Vagina (tissue), 2 donors: ENCODE measurements at regions not wholly inside any gene's neighbourhood (a gene's known extent, or its start where the extent isn't known, plus 50 kb on each side); places are given as distances from the start of the nearest gene placed in this dataset.

Experiments
- DNase-seq, 2 donors: peaks; one replicate each; pipeline ENCODE4 v3.0.0-alpha.2; 2017; ENCODE audit errors: extremely low spot score in 2 of 2
- H3K27ac ChIP-seq: fragments of 200-600 bp; sonication (generic); one replicate; pipeline ENCODE4 v1.5.1; 2019
- H3K27me3 ChIP-seq: fragments of 200-600 bp; sonication (generic); one replicate; pipeline ENCODE4 v1.5.1; 2019
- H3K36me3 ChIP-seq, 2 donors: fragments of 200-600 bp; sonication (generic); one replicate each; pipeline ENCODE4 v1.5.1; 2017 to 2019
- H3K4me1 ChIP-seq: fragments of 200-600 bp; sonication (generic); one replicate; pipeline ENCODE4 v1.5.1; 2019
- H3K4me3 ChIP-seq, 2 donors: fragments of 200-600 bp; sonication (generic); 1 replicate in 1 of 2; 2 replicates in 1 of 2; pipeline ENCODE4 v1.5.1; 2016 to 2019
- H3K9me3 ChIP-seq: fragments of 200-600 bp; sonication (generic); one replicate; pipeline ENCODE4 v1.5.1; 2019
- POLR2A ChIP-seq, 2 donors: fragments of 450-650 bp; IDR thresholded peaks; one replicate each; pipeline ENCODE4 v1.6.1; 2017; ENCODE audit warnings: antibody characterized with exemption in 2 of 2, mild to moderate bottlenecking in 2 of 2, moderate library complexity in 2 of 2
- POLR2AphosphoS5 ChIP-seq, 2 donors: sonication (generic); formaldehyde crosslinking; IDR thresholded peaks; one replicate each; pipeline ENCODE4 v1.9.0; 2017; ENCODE audit warnings: antibody characterized with exemption in 2 of 2, mild to moderate bottlenecking in 2 of 2, low read depth in 1 of 2; ENCODE audit not compliant: insufficient read depth in 1 of 2
- intact Hi-C: fragments of 100-400 bp; cut with DNase I; formaldehyde crosslinking; loops from one replicate; pipeline ENCODE4 v1.15.1; 2023
- TF ChIP-seq, protein P1 (sequence below), 3 experiments: fragments of 450-650 bp in 2 of 3; fragments of 200-600 bp in 1 of 3; sonication (generic) in 1 of 3; IDR thresholded peaks; one replicate each; pipeline ENCODE4 v1.5.1; 2017 to 2019; ENCODE audit warnings: antibody characterized with exemption in 3 of 3, mild to moderate bottlenecking in 2 of 3, moderate library complexity in 2 of 3

DNA sequence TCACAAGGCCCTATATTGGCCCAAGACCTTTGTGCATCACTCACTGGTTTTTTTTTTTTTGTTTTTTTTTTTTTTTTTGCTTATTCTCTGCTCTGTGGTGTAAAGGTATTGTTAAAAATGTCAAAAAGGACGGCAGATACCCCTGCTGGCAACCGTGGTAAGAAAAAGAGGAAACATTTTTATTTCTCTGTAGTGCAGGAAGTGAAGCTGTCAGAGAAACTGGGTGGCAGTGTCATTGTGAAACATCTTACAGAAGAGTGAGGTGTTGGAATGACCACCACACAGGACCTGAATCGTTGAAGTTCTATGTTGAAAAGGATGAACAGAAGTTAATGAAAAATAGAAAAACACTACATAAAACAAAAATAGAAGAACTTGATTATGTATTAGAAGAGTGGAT, 346.4 kb downstream of the FGF9 start:
- TF ChIP-seq, protein P1, sequence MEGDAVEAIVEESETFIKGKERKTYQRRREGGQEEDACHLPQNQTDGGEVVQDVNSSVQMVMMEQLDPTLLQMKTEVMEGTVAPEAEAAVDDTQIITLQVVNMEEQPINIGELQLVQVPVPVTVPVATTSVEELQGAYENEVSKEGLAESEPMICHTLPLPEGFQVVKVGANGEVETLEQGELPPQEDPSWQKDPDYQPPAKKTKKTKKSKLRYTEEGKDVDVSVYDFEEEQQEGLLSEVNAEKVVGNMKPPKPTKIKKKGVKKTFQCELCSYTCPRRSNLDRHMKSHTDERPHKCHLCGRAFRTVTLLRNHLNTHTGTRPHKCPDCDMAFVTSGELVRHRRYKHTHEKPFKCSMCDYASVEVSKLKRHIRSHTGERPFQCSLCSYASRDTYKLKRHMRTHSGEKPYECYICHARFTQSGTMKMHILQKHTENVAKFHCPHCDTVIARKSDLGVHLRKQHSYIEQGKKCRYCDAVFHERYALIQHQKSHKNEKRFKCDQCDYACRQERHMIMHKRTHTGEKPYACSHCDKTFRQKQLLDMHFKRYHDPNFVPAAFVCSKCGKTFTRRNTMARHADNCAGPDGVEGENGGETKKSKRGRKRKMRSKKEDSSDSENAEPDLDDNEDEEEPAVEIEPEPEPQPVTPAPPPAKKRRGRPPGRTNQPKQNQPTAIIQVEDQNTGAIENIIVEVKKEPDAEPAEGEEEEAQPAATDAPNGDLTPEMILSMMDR (IDR thresholded peaks at IDR 0.05), result no peak
- TF ChIP-seq POLR2AphosphoS5 (IDR thresholded peaks at IDR 0.05; ENCODE audit: insufficient read depth in 1 of 2, low read depth in 1 of 2) (no peak), POLR2A (IDR thresholded peaks at IDR 0.05) (no peak)
- H3K4me3 ChIP-seq, result no peak overlapping the region
- DNase-seq, result no peak
- no peaks in the 10 kb centered on the region for H3K27me3 ChIP-seq
- H3K27ac ChIP-seq, result no peak overlapping the region
- no peaks in the 10 kb centered on the region for H3K36me3 ChIP-seq
- no peaks in the 10 kb centered on the region for H3K9me3 ChIP-seq
- intact Hi-C loops, result no loop called here
- H3K4me1 ChIP-seq, result no peaks in the 10 kb centered on the region

DNA sequence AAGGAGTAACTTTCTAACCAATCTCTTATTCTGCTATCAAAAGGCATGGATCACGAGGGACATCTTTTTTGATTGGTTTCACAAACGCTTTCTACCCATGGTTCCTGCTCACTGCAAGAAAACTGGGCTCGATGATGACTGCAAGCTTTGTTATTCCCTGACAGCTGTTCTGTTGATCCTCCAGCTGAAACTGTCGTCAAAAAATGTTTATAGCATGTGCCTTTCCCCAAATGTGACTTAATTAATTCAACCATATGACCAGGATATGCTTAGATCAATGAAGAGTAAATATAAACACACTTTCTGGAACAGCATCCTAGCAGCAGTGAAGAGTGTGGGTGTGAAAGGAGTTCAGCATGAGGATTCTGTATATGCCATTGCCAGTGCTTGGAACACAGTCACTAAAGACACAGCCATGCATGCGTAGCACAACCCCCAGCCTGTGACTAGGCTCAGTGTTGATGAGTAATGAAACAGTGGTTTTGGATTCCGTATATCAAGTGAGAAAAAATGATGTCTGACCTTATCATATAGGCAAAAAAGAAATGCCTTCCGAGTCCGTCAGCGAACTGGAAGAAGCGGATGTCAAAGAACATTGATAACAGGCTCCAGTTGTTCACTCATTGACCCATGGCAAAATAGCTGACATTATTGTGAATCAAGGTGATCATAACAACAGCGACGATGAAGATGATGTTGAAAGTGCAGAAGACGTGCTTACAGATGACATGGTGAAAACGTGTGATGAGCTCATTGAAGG, 347.4 kb downstream of the FGF9 start:
- DNase-seq, result no peak
- no peak overlapping the region for H3K27ac ChIP-seq
- intact Hi-C loops, result no loop called here
- H3K4me3 ChIP-seq, result no peak overlapping the region
- no peaks in the 10 kb centered on the region for H3K27me3 ChIP-seq
- H3K36me3 ChIP-seq, result no peaks in the 10 kb centered on the region
- no peaks in the 10 kb centered on the region for H3K9me3 ChIP-seq
- TF ChIP-seq, protein P1 (IDR thresholded peaks at IDR 0.05), result no peak
- TF ChIP-seq POLR2A (IDR thresholded peaks at IDR 0.05) (no peak), POLR2AphosphoS5 (IDR thresholded peaks at IDR 0.05; ENCODE audit: insufficient read depth in 1 of 2, low read depth in 1 of 2) (no peak)
- no peaks in the 10 kb centered on the region for H3K4me1 ChIP-seq

DNA sequence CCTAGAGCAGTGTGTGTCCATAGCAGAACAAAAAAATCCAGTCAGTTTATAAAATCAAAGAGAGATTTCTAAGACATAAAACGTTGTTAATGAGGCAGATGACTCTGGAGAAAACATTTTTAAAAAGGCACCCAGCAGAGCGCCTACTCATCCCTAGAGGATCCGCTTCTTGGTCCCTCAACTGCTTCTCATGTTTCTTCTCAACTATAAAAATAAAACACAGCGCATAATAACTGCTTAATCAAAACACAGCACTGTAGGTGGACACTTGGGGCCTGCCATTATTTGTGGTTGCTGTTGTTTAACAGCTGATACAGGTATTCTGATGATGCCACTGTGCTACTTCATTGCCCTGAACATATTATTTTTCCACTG, 347.9 kb downstream of the FGF9 start:
- TF ChIP-seq, protein P1 (IDR thresholded peaks at IDR 0.05), result no peak
- TF ChIP-seq POLR2A (IDR thresholded peaks at IDR 0.05) (no peak), POLR2AphosphoS5 (IDR thresholded peaks at IDR 0.05; ENCODE audit: insufficient read depth in 1 of 2, low read depth in 1 of 2) (no peak)
- no peak overlapping the region for H3K4me3 ChIP-seq
- intact Hi-C loops, result no loop called here
- H3K27me3 ChIP-seq, result no peaks in the 10 kb centered on the region
- H3K9me3 ChIP-seq, result no peaks in the 10 kb centered on the region
- no peak overlapping the region for H3K27ac ChIP-seq
- no peaks in the 10 kb centered on the region for H3K4me1 ChIP-seq
- no peak for DNase-seq
- H3K36me3 ChIP-seq, result no peaks in the 10 kb centered on the region

- no peak overlapping the region for H3K27ac ChIP-seq
- H3K27me3 ChIP-seq, result no peaks in the 10 kb centered on the region
- H3K4me1 ChIP-seq, result no peaks in the 10 kb centered on the region
- TF ChIP-seq, protein P1 (IDR thresholded peaks at IDR 0.05), result no peak
- TF ChIP-seq POLR2A (IDR thresholded peaks at IDR 0.05), result no peak
- intact Hi-C loops, result no loop called here
- DNase-seq, result no peak
- no peaks in the 10 kb centered on the region for H3K9me3 ChIP-seq
- no peak overlapping the region for H3K4me3 ChIP-seq
- H3K36me3 ChIP-seq, result no peaks in the 10 kb centered on the region
These were observed 353.6 kb downstream of the FGF9 start for GRCh38 chr13:22024381-22024994.

GRCh38 chr13:22027566-22027965, 356.7 kb downstream of the FGF9 start:
- intact Hi-C loops, result no loop called here
- TF ChIP-seq, protein P1 (IDR thresholded peaks at IDR 0.05), result no peak
- TF ChIP-seq POLR2AphosphoS5 (IDR thresholded peaks at IDR 0.05; ENCODE audit: insufficient read depth in 1 of 2, low read depth in 1 of 2) (no peak), POLR2A (IDR thresholded peaks at IDR 0.05) (no peak)

More at GRCh38 chr13:22027566-22027965, 356.7 kb downstream of the FGF9 start:
- H3K9me3 ChIP-seq, result no peaks in the 10 kb centered on the region
- H3K27me3 ChIP-seq, result no peaks in the 10 kb centered on the region
- no peak overlapping the region for H3K27ac ChIP-seq
- no peak overlapping the region for H3K4me3 ChIP-seq
- DNase-seq, result no peak
- no peaks in the 10 kb centered on the region for H3K4me1 ChIP-seq
- H3K36me3 ChIP-seq, result no peaks in the 10 kb centered on the region
